ENCODE measurements at regions not wholly inside any gene's neighbourhood (a gene's known extent, or its start where the extent isn't known, plus 50 kb on each side); places are given as distances from the start of the nearest gene placed in this dataset.

GRCh38 chr1:221877311-221877710 lies 135.4 kb upstream of the DUSP10 start:
- Mint-ChIP-seq H3K4me1 (peaks cover 0 to 8% of the 10 kb centered on the region in 2 experiments; a peak in 1 of 4 replicates), H3K9me3 (no peaks in the 10 kb centered on the region), H3K27ac (no peak overlapping the region), H3K36me3 (ENCODE audit: insufficient read depth in 1 of 3, low read depth in 3 of 3) (no peaks in the 10 kb centered on the region; a peak in 1 of 7 replicates), H3K27me3 (ENCODE audit: low read depth) (no peaks in the 10 kb centered on the region), H3K4me3 (no peak overlapping the region)
- Histone ChIP-seq H3K56ac (ENCODE audit: insufficient read length, low read depth, low read length) (no peak overlapping the region), H3K79me1 (ENCODE audit: insufficient read depth, low read depth, low read length, poor library complexity, severe bottlenecking) (no peaks in the 10 kb centered on the region), H3K9ac (ENCODE audit: extremely low read depth, insufficient read length, low read length) (no peak overlapping the region), H3K23me2 (ENCODE audit: insufficient read length, low read depth, low read length, poor library complexity, severe bottlenecking) (no peaks in the 10 kb centered on the region), H3K23ac (ENCODE audit: insufficient read length, low read depth, low read length) (no peak overlapping the region), H3K27me3 (ENCODE audit: insufficient read depth, low read length) (no peaks in the 10 kb centered on the region), H2BK5ac (ENCODE audit: insufficient read length, low read length) (no peak overlapping the region), H3K9me3 (ENCODE audit: control insufficient read depth, low read depth, low read length) (no peaks in the 10 kb centered on the region), H3K18ac (ENCODE audit: insufficient read length, low read depth, low read length) (no peak overlapping the region), H2BK20ac (ENCODE audit: low read depth, low read length, poor library complexity, severe bottlenecking) (no peak overlapping the region), H2AFZ (ENCODE audit: low read length) (no peak overlapping the region), H4K8ac (replicated peaks; ENCODE audit: insufficient read length, low read depth, low read length) (no peak overlapping the region), H4K91ac (ENCODE audit: insufficient read length, low read depth, low read length) (no peak overlapping the region), H2AK5ac (ENCODE audit: insufficient read length, low read length) (no peak overlapping the region), H2BK12ac (ENCODE audit: insufficient read length, low read depth, low read length) (no peak overlapping the region), H4K5ac (ENCODE audit: insufficient read length, low read depth, low read length) (no peak overlapping the region), H3K4me1 (ENCODE audit: insufficient read depth, low read length) (no peaks in the 10 kb centered on the region), H2BK15ac (ENCODE audit: low read depth, low read length) (no peak overlapping the region), H3K27ac (ENCODE audit: insufficient read length, low read depth, low read length) (no peak overlapping the region), H3K4ac (ENCODE audit: low read depth, low read length) (no peak overlapping the region), H3K79me2 (ENCODE audit: insufficient read depth, low read length) (no peaks in the 10 kb centered on the region), H3T11ph (ENCODE audit: low read length) (no peak overlapping the region), H4K20me1 (ENCODE audit: control insufficient read depth, insufficient read depth, insufficient read length) (no peaks in the 10 kb centered on the region), H2BK120ac (ENCODE audit: low read depth, low read length, poor library complexity, severe bottlenecking) (no peak overlapping the region), H3K4me2 (ENCODE audit: insufficient read depth, insufficient read length, low read length) (no peak overlapping the region), H3K14ac (ENCODE audit: insufficient read depth, low read length) (no peak overlapping the region)
- TF ChIP-seq, protein P1, sequence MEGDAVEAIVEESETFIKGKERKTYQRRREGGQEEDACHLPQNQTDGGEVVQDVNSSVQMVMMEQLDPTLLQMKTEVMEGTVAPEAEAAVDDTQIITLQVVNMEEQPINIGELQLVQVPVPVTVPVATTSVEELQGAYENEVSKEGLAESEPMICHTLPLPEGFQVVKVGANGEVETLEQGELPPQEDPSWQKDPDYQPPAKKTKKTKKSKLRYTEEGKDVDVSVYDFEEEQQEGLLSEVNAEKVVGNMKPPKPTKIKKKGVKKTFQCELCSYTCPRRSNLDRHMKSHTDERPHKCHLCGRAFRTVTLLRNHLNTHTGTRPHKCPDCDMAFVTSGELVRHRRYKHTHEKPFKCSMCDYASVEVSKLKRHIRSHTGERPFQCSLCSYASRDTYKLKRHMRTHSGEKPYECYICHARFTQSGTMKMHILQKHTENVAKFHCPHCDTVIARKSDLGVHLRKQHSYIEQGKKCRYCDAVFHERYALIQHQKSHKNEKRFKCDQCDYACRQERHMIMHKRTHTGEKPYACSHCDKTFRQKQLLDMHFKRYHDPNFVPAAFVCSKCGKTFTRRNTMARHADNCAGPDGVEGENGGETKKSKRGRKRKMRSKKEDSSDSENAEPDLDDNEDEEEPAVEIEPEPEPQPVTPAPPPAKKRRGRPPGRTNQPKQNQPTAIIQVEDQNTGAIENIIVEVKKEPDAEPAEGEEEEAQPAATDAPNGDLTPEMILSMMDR (conservative IDR thresholded peaks at IDR 0.05) = no peak
- no peak for DNase-seq
- no CpG with 5 or more reads among the region's 2 CpGs for WGBS (ENCODE audit: extremely low coverage, insufficient read length, low lambda C conversion rate)
